GM18907 (cell line): ENCODE measurements at regions not wholly inside any gene's neighbourhood (a gene's known extent, or its start where the extent isn't known, plus 50 kb on each side); places are given as distances from the start of the nearest gene placed in this dataset.

Experiments used
- ATAC-seq: cut with Tn5 transposase; IDR thresholded peaks from one replicate; pipeline ENCODE4 v1.9.1; 2021; ENCODE audit warnings: mild to moderate bottlenecking, moderate library complexity; ENCODE audit not compliant: unreplicated experiment

DNA sequence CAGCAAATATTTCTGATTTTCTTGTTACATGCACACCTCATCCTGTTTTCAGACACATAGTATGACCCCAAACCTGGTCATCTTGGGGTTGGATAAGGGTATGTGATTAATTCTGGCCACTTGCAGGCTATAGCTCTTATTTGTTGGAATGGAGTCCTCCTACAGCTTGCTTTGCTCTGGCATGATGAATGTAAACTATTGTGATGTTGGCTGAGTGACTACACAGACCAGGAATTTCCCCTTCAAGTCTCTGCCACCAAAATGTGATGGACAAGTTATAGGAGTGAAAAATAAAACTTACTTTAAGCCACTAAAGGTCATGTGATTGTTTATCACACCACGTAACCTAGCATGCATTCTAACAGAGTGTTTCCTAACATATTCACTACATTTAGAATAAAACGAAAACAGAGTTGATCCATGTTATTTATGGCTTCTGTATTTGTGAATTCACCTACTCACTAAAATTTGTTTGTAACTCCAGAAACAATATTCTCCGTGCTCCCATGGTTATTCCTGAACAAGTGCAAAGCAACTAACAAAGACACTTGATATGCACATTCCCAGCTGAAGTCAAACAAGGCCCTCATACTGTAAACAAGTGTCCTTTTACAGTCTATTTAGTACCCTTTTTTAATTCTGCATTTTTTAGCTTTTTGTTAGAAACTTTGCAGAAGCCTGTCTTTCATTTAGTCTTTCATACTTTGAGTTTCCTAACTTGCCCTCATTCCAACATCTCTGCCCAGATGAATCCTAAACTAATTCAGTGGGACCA lies 599.2 kb upstream of the PCDH15 start:
- no peak for ATAC-seq

- ATAC-seq: no peak
These were observed 597.5 kb upstream of the PCDH15 start for GRCh38 chr10:55398497-55398882.

GRCh38 chr10:55397777-55398496 lies 596.9 kb upstream of the PCDH15 start:
- no peak for ATAC-seq

DNA sequence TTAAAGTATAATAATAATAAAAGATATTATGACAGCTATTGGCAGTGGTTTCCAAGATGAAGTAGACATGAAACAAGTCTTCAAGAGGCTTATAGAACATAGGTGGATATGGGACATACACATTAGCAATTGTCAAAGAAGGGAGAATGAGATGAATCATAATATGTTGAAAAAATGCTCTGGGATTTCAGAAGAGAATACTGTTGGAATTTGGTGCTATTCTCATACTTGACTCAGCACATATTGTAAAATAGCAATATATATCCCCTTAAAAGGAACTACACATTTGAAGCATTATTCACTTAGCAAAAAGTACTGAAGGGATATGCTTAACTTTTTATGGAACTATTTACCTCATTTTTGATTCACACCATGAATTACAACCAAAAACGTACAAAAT lies 577.2 kb upstream of the PCDH15 start:
- ATAC-seq: no peak

GRCh38 chr10:55374917-55375316 lies 573.9 kb upstream of the PCDH15 start:
- no peak for ATAC-seq

- ATAC-seq: no peak
These were observed 573.0 kb upstream of the PCDH15 start for GRCh38 chr10:55374060-55374459.

- no peak for ATAC-seq
These were observed 568.8 kb upstream of the PCDH15 start for GRCh38 chr10:55369670-55370420.

- no peak for ATAC-seq
These were observed 567.4 kb upstream of the PCDH15 start for GRCh38 chr10:55368467-55368866.

DNA sequence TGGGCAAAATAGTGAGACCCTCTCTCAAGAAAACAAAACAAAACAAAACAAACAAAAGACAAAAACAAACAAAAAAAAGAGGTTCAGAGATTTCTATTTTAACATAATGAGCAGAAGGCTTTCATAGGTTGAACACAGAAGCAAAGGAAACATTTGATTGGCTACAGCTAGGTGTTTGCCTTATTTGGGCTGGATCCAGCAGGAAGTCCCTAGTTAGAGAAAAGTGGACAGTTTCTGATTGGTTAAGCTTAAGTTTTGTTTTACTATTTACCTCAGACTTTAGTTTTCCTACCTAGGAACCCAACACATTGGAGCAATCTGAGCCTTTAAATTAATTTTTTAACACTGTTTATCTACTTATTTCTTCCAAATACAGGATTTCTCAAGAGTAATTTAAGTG lies 566.5 kb upstream of the PCDH15 start:
- ATAC-seq: no peak

DNA sequence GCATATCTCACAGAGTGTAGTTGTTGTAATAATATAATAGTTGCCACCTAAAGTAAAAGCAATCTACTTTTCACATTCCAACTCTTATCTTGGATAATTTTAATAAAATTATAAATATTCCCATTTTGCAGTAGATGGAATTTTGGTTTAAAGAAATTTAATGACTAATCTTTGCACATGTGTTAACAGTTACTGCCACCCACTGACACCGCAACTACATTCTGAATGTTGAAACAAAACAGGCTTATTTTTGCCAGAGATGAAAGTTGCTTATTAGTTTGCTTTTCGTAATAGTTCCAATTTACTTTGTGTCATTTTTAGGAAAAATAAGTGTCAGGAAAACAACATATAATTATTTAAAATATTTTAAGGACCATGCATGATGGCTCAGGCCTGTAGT lies 557.5 kb upstream of the PCDH15 start:
- no peak for ATAC-seq

DNA sequence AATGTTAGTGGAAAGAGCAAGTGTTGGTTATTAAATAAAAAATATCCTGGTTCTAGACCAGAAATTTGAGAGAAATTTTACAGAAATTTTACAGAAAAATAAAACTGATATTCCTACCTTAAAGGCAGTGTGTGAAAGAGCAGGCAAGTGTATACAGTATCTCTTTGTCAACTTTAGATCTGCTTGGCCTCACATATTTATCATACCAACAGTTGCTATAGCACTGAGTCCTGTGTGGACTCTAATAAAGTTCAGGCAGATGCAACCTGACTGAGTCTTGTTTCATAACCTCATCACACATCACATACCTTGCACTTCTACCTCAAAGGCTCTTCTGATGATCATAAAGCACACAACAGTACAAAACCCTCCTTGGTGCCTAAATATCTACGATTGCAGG lies 552.4 kb upstream of the PCDH15 start:
- no peak for ATAC-seq

DNA sequence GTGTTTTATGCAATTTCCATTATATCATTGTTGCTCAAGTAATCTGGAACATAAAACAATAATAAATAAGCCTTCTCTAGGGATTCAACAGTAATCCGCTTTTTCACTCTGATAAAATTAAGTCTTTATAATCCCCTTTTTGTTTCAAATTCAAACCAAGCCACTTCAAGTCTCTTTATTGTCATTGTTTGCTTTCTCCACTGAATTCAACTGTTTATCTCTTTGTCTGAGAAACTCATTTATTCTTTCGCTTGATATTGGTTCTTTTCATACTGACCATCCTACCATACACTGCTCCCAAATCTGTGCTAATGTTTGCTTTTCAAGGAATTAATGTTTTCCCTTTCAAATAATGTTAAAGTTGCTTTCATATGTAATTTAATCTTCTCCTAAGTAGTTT lies 550.4 kb upstream of the PCDH15 start:
- no peak for ATAC-seq

DNA sequence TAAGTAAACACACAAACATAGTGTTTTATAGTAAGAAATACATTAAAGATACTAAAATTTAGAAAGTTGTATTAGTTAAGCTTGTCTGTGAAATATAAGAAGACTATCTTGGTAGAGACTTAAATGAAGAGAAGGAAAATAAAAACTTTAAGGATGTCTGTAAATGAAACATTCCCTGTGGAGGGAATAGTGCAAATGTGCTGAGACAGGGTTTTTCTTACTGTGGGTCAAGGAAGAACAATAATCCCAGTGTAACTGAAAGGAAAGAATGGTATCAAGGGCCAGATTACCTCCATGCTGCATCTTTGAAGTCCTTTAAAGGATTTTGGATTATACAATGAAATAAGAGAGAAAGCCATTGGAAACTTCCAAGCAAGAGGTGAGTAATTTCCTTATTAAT lies 547.5 kb upstream of the PCDH15 start:
- no peak for ATAC-seq

- no peak for ATAC-seq
These were observed 529.5 kb upstream of the PCDH15 start for GRCh38 chr10:55330486-55330885.

DNA sequence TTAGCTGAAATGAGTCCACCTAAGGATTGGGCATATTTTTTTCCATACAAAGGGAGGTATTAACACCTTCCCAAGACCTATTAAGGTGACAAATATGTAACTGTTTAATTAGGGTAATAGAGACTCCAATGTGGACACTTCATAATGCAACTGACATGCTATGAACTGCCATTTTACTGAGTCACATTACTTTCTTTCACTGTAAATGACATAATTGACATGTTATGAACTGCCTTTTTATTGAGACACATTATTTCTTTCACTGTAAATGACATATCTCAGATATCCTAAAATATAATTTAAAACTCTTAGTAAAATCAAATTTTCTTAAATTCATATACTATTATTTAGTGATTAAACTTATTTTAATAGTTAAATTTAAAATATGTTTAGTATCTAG lies 528.8 kb upstream of the PCDH15 start:
- no peak for ATAC-seq

GRCh38 chr10:55320187-55320700 lies 519.2 kb upstream of the PCDH15 start:
- no peak for ATAC-seq

DNA sequence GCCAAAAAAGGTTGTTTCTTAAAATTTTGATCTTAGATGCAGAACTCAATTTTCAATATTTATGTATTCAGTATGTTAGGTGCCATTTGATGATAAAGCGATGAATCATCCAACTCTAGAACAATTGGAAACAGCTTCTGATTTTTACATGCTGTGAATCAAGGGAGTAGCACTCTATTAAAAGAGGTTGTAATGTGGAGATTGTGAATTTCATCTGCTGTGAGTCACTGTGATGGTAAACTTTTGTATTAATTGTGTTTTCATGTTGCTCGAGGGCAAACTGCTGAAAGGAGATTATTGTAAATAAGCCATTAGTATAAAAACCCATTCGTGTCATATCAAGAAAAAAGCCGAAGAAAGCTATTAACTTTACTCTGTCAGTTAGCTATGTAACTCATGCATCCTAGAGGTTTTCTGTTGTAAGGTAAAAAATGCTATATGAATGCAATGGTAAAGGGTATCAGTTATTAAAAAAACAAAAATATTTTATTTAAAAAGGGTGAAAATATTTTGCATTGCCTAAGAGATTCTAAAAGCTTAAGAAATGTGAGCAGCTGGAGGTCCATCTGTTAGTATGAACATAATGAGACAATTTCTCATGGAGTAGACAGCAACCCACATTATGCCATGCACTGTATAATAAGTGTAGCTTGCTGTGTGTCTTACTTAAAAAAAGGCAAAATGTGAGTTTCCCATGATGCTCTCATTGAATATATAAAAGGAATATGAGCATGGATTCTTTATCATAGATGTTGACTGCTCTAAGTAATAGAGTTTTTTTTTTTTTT lies 511.0 kb upstream of the PCDH15 start:
- no peak for ATAC-seq

GRCh38 chr10:55310143-55310542 lies 509.1 kb upstream of the PCDH15 start:
- no peak for ATAC-seq

- ATAC-seq: no peak
These were observed 504.3 kb upstream of the PCDH15 start for GRCh38 chr10:55305285-55305684.

DNA sequence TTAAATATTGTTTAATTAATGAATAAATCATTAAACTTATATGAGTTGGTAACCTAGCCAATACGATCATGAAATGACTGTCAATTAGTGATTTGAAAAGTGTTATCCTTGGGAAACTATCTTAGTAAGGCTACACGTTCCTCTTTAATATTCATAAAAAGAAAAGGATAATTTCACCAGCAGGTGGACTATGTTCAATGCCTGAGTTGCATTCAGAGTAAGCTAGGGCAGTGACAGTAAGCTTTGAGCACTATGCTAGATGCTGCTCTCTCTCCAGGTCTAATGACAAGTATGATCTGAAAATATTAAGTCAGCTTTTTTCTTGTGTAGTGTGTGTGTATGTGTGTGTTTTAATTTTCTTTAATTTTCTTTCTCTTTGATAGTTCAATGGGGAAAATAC lies 486.3 kb upstream of the PCDH15 start:
- no peak for ATAC-seq

GRCh38 chr10:55283031-55283430 lies 482.0 kb upstream of the PCDH15 start:
- no peak for ATAC-seq
